Peyer's patch (tissue), 4 donors: ENCODE measurements at regions not wholly inside any gene's neighbourhood (a gene's known extent, or its start where the extent isn't known, plus 50 kb on each side); places are given as distances from the start of the nearest gene placed in this dataset.

Experiments
- CTCF ChIP-seq, 6 experiments: fragments of 450-650 bp in 4 of 6; fragments of 200-600 bp in 2 of 6; sonication (generic) in 1 of 6; IDR thresholded peaks; one replicate each; pipeline ENCODE4 v1.5.1; 2017 to 2019; ENCODE audit warnings: antibody characterized with exemption in 6 of 6, mild to moderate bottlenecking in 3 of 6, moderate library complexity in 1 of 6
- POLR2A ChIP-seq, 2 donors: fragments of 450-650 bp; IDR thresholded peaks; one replicate each; pipeline ENCODE4 v1.5.1; 2017; ENCODE audit warnings: antibody characterized with exemption in 2 of 2, mild to moderate bottlenecking in 2 of 2, moderate library complexity in 2 of 2

DNA sequence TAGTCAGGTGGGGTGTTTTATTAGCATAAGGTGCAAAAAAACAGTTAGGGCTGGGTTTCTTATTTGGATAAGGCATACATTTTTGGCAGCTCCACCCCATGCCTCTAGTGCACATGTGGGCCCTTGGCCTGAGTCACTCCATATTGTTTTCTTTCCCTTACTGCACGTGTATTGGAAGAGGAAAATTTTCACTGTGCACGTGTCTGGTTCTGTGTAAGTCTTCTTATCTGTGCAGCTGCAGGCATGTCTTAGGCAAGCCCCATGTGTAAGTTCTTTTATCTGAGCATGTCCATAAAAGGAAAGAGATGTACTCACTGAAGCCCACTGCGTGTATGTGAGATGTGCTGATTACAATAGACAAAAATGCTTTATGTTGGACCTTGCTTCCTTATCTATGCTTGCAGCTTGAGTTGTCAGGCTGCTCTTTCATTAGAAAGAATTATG is 540.3 kb upstream of the IGFBP3 start:
- no peak for TF ChIP-seq CTCF (IDR thresholded peaks at IDR 0.05)
- no peak for TF ChIP-seq POLR2A (IDR thresholded peaks at IDR 0.05)
